ENCODE measurements at regions not wholly inside any gene's neighbourhood (a gene's known extent, or its start where the extent isn't known, plus 50 kb on each side); places are given as distances from the start of the nearest gene placed in this dataset.

GRCh38 chr1:195012995-195013394 is 1595.2 kb downstream of the KCNT2 start:
- TF ChIP-seq TAF1 (IDR thresholded peaks at IDR 0.05; ENCODE audit: borderline replicate concordance, low read depth, low read length) (no peak), POLR2A (IDR thresholded peaks at IDR 0.05; ENCODE audit: low read depth, low read length) (no peak), ATF2 (IDR thresholded peaks at IDR 0.05; ENCODE audit: low read length) (no peak), BCL3 (IDR thresholded peaks at IDR 0.05; ENCODE audit: borderline replicate concordance, insufficient read depth, low read depth, low read length, poor library complexity, severe bottlenecking) (no peak), BMI1 (IDR thresholded peaks at IDR 0.05; ENCODE audit: borderline replicate concordance) (no peak), EZH2 (IDR thresholded peaks at IDR 0.05; ENCODE audit: borderline replicate concordance, control insufficient read depth, low read depth, low read length) (no peak)
